H9 (cell line): ENCODE measurements at regions not wholly inside any gene's neighbourhood (a gene's known extent, or its start where the extent isn't known, plus 50 kb on each side); places are given as distances from the start of the nearest gene placed in this dataset.

Experiments
- DNase-seq: peaks from one replicate; pipeline ENCODE4 v3.0.0-alpha.2; 2017
- H2AFZ ChIP-seq: one replicate; pipeline ENCODE4 v1.6.1; 2013; ENCODE audit warnings: mild to moderate bottlenecking, low read length, control low read depth, moderate library complexity
- H2AK5ac ChIP-seq: 2 replicates; pipeline ENCODE4 v1.6.1; 2013; ENCODE audit warnings: low read length, control low read depth, mixed read lengths; ENCODE audit not compliant: insufficient read length
- H2BK120ac ChIP-seq: one replicate; pipeline ENCODE4 v1.6.1; 2013; ENCODE audit warnings: low read depth, mild to moderate bottlenecking, low read length, control low read depth, inconsistent platforms; ENCODE audit not compliant: poor library complexity, severe bottlenecking
- H2BK12ac ChIP-seq: 2 replicates; pipeline ENCODE4 v1.6.1; 2013; ENCODE audit warnings: low read length, control low read depth, mixed read lengths, low read depth; ENCODE audit not compliant: insufficient read length
- H2BK15ac ChIP-seq: 2 replicates; pipeline ENCODE4 v1.6.1; 2013; ENCODE audit warnings: low read depth, low read length, control low read depth
- H2BK20ac ChIP-seq: one replicate; pipeline ENCODE4 v1.6.1; 2013; ENCODE audit warnings: low read depth, mild to moderate bottlenecking, low read length, control low read depth, inconsistent platforms; ENCODE audit not compliant: poor library complexity, severe bottlenecking
- H2BK5ac ChIP-seq: 2 replicates; pipeline ENCODE4 v1.6.1; 2013; ENCODE audit warnings: low read length, control low read depth, mixed read lengths; ENCODE audit not compliant: insufficient read length
- H3K14ac ChIP-seq: 2 replicates; pipeline ENCODE4 v1.6.1; 2013; ENCODE audit warnings: low read length, control low read depth; ENCODE audit not compliant: insufficient read depth
- H3K18ac ChIP-seq: 2 replicates; pipeline ENCODE4 v1.6.1; 2013; ENCODE audit warnings: low read depth, mild to moderate bottlenecking, mixed read lengths, low read length, control low read depth; ENCODE audit not compliant: insufficient read length
- H3K23ac ChIP-seq: 2 replicates; pipeline ENCODE4 v1.6.1; 2013; ENCODE audit warnings: low read length, control low read depth, mixed read lengths, low read depth; ENCODE audit not compliant: insufficient read length
- H3K23me2 ChIP-seq: 2 replicates; pipeline ENCODE4 v1.6.1; 2013; ENCODE audit warnings: low read depth, mild to moderate bottlenecking, mixed read lengths, low read length, control low read depth; ENCODE audit not compliant: insufficient read length, poor library complexity, severe bottlenecking
- H3K27ac ChIP-seq: 2 replicates; pipeline ENCODE4 v1.5.1; 2013; ENCODE audit warnings: low read length, control low read depth, mixed read lengths, low read depth; ENCODE audit not compliant: insufficient read length
- H3K27me3 ChIP-seq: 2 replicates; pipeline ENCODE4 v1.6.1; 2013; ENCODE audit warnings: low read length, control low read depth, inconsistent platforms; ENCODE audit not compliant: insufficient read depth
- H3K4ac ChIP-seq: 2 replicates; pipeline ENCODE4 v1.6.1; 2013; ENCODE audit warnings: low read depth, mild to moderate bottlenecking, control low read depth, inconsistent platforms, low read length, moderate library complexity
- H3K4me1 ChIP-seq: 2 replicates; pipeline ENCODE4 v1.6.1; 2013; ENCODE audit warnings: low read length, control low read depth, inconsistent platforms; ENCODE audit not compliant: insufficient read depth
- H3K4me2 ChIP-seq: 2 replicates; pipeline ENCODE4 v1.6.1; 2013; ENCODE audit warnings: low read length, control low read depth, mixed read lengths; ENCODE audit not compliant: insufficient read length, insufficient read depth
- H3K56ac ChIP-seq: 2 replicates; pipeline ENCODE4 v1.6.1; 2013; ENCODE audit warnings: low read depth, mild to moderate bottlenecking, mixed read lengths, low read length, control low read depth; ENCODE audit not compliant: insufficient read length
- H3K79me1 ChIP-seq: 2 replicates; pipeline ENCODE4 v1.6.1; 2013; ENCODE audit warnings: low read depth, mild to moderate bottlenecking, moderate library complexity, low read length, control low read depth, inconsistent platforms; ENCODE audit not compliant: insufficient read depth, poor library complexity, severe bottlenecking
- H3K79me2 ChIP-seq: 2 replicates; pipeline ENCODE4 v1.6.1; 2013; ENCODE audit warnings: low read length, control low read depth, inconsistent platforms; ENCODE audit not compliant: insufficient read depth
- H3K9ac ChIP-seq: 2 replicates; pipeline ENCODE4 v1.6.1; 2013; ENCODE audit warnings: low read length, control low read depth, mixed read lengths; ENCODE audit not compliant: insufficient read length; ENCODE audit errors: extremely low read depth
- H3K9me3 ChIP-seq: one replicate; pipeline ENCODE4 v1.6.1; 2013; ENCODE audit warnings: low read depth, low read length, inconsistent platforms; ENCODE audit not compliant: control insufficient read depth
- H3T11ph ChIP-seq: one replicate; pipeline ENCODE4 v1.6.1; 2013; ENCODE audit warnings: mild to moderate bottlenecking, low read length, control low read depth, inconsistent platforms
- H4K20me1 ChIP-seq: one replicate; pipeline ENCODE4 v1.6.1; 2013; ENCODE audit not compliant: control insufficient read depth, insufficient read length, insufficient read depth
- H4K5ac ChIP-seq: 2 replicates; pipeline ENCODE4 v1.6.1; 2013; ENCODE audit warnings: low read depth, mild to moderate bottlenecking, mixed read lengths, low read length, control low read depth; ENCODE audit not compliant: insufficient read length
- H4K8ac ChIP-seq: replicated peaks from 2 replicates; pipeline ENCODE4 v1.6.1; 2013; ENCODE audit warnings: low read length, control low read depth, mixed read lengths, low read depth; ENCODE audit not compliant: insufficient read length
- H4K91ac ChIP-seq: 2 replicates; pipeline ENCODE4 v1.6.1; 2013; ENCODE audit warnings: low read depth, mild to moderate bottlenecking, moderate library complexity, mixed read lengths, low read length, control low read depth; ENCODE audit not compliant: insufficient read length
- H3K27ac Mint-ChIP-seq, 3 experiments: 2 replicates in 2 of 3; 3 replicates in 1 of 3; pipeline ENCODE4 v1.8.0; 2020 to 2021; ENCODE audit warnings: mixed read lengths in 3 of 3, mild to moderate bottlenecking in 1 of 3, moderate library complexity in 1 of 3
- H3K27me3 Mint-ChIP-seq: 2 replicates; pipeline ENCODE4 v1.8.0; 2021; ENCODE audit warnings: low read depth, mild to moderate bottlenecking, moderate library complexity, mixed read lengths
- H3K36me3 Mint-ChIP-seq, 3 experiments: 2 replicates in 2 of 3; 3 replicates in 1 of 3; pipeline ENCODE4 v1.8.0; 2020 to 2021; ENCODE audit warnings: low read depth in 3 of 3, mixed read lengths in 3 of 3; ENCODE audit not compliant: insufficient read depth in 1 of 3
- H3K4me1 Mint-ChIP-seq, 2 experiments: 2 replicates each; pipeline ENCODE4 v1.8.0; 2020; ENCODE audit warnings: mixed read lengths in 2 of 2
- H3K4me3 Mint-ChIP-seq, 2 experiments: 2 replicates in 1 of 2; 3 replicates in 1 of 2; pipeline ENCODE4 v1.8.0; 2020 to 2021; ENCODE audit warnings: mild to moderate bottlenecking in 2 of 2, mixed read lengths in 2 of 2, moderate library complexity in 1 of 2
- H3K9me3 Mint-ChIP-seq, 2 experiments: 2 replicates in 1 of 2; 3 replicates in 1 of 2; pipeline ENCODE4 v1.8.0; 2020; ENCODE audit warnings: mild to moderate bottlenecking in 2 of 2, mixed read lengths in 2 of 2, moderate library complexity in 1 of 2
- WGBS: extraction: QIAGEN DNeasy Blood & Tissue Kit; methylation state at CpG from one replicate; pipeline ENCODE4 v1.1.7; 2013; ENCODE audit warnings: missing lambda C conversion rate, low lambda C conversion rate, mixed read lengths; ENCODE audit not compliant: insufficient read length; ENCODE audit errors: extremely low coverage; 5-methylcytosine and 5-hydroxymethylcytosine counted together
- TF ChIP-seq, protein P1 (sequence below): fragments of 200-600 bp; sonication (generic); conservative IDR thresholded peaks from 3 replicates; pipeline ENCODE4 v1.8.0; 2021; ENCODE audit warnings: antibody characterized with exemption, mild to moderate bottlenecking

DNA sequence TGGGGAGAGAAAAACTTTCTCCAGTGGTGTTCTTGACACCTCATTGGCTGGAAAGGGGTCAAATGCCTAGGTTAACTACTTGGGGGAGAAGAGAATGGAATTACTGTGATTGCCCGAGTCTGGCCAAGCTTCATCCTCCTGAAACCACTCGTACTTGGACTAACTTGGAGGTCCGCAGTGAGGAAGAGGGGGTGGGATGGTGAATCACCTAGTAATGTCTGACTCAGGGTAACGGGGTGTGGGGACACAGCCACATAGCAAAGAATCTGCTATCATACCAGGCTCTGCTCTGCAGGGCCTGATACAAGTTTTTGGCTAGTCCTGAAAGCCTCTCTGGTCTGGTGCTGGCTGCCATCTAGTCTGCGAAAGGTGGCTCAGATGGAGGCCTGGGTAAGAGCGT, 190.9 kb downstream of the RPS24 start:
- H4K8ac ChIP-seq, result no peak overlapping the region
- TF ChIP-seq, protein P1, sequence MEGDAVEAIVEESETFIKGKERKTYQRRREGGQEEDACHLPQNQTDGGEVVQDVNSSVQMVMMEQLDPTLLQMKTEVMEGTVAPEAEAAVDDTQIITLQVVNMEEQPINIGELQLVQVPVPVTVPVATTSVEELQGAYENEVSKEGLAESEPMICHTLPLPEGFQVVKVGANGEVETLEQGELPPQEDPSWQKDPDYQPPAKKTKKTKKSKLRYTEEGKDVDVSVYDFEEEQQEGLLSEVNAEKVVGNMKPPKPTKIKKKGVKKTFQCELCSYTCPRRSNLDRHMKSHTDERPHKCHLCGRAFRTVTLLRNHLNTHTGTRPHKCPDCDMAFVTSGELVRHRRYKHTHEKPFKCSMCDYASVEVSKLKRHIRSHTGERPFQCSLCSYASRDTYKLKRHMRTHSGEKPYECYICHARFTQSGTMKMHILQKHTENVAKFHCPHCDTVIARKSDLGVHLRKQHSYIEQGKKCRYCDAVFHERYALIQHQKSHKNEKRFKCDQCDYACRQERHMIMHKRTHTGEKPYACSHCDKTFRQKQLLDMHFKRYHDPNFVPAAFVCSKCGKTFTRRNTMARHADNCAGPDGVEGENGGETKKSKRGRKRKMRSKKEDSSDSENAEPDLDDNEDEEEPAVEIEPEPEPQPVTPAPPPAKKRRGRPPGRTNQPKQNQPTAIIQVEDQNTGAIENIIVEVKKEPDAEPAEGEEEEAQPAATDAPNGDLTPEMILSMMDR, result no peak
- H2AK5ac ChIP-seq, result no peak overlapping the region
- no peak overlapping the region for H3K14ac ChIP-seq
- H3K27ac Mint-ChIP-seq, result no peak overlapping the region
- no peaks in the 10 kb centered on the region for H3K27me3 ChIP-seq
- H3K36me3 Mint-ChIP-seq, result no peaks in the 10 kb centered on the region
- no peak overlapping the region for H2BK5ac ChIP-seq
- no peak overlapping the region for H2BK12ac ChIP-seq
- H3K27me3 Mint-ChIP-seq, result peaks cover 3% of the 10 kb centered on the region; the same call in 1 of the 2 replicates
- H3K27ac ChIP-seq, result no peak overlapping the region
- H3K23me2 ChIP-seq, result no peaks in the 10 kb centered on the region
- H3K4me3 Mint-ChIP-seq, result no peak overlapping the region
- no peak overlapping the region for H4K5ac ChIP-seq
- H3K9ac ChIP-seq, result no peak overlapping the region
- no peaks in the 10 kb centered on the region for H3K79me2 ChIP-seq
- no peak overlapping the region for H3T11ph ChIP-seq
- H2BK15ac ChIP-seq, result no peak overlapping the region
- H4K91ac ChIP-seq, result no peak overlapping the region
- DNase-seq, result no peak
- H3K4me2 ChIP-seq, result no peak overlapping the region
- no peak overlapping the region for H3K23ac ChIP-seq
- no peak overlapping the region for H2BK120ac ChIP-seq
- H3K18ac ChIP-seq, result no peak overlapping the region
- H3K4ac ChIP-seq, result no peak overlapping the region
- no peak overlapping the region for H3K56ac ChIP-seq
- H3K4me1 ChIP-seq, result no peaks in the 10 kb centered on the region
- H3K9me3 ChIP-seq, result no peaks in the 10 kb centered on the region
- H3K4me1 Mint-ChIP-seq, result peaks cover 3 to 4% of the 10 kb centered on the region in 2 experiments; a peak in 2 of 4 replicates
- H2AFZ ChIP-seq, result no peak overlapping the region
- no peaks in the 10 kb centered on the region for H4K20me1 ChIP-seq
- no peak overlapping the region for H2BK20ac ChIP-seq
- WGBS, result no CpG with 5 or more reads among the region's 6 CpGs
- H3K79me1 ChIP-seq, result no peaks in the 10 kb centered on the region
- H3K9me3 Mint-ChIP-seq, result 0 out of 5 replicates have a peak, but pooled peaks cover 0 to 2% of the 10 kb centered on the region in 2 experiments
